Large intestine (tissue), 3 donors: ENCODE measurements at regions not wholly inside any gene's neighbourhood (a gene's known extent, or its start where the extent isn't known, plus 50 kb on each side); places are given as distances from the start of the nearest gene placed in this dataset.

Experiments
- DNase-seq, 2 donors: peaks; one replicate each; pipeline versions ENCODE4 v3.0.0 to v3.0.0-alpha.2; 2013
- H3K27ac ChIP-seq: one replicate; pipeline ENCODE4 v1.5.1; 2013; ENCODE audit warnings: low read length
- H3K27me3 ChIP-seq: 2 replicates; pipeline ENCODE4 v1.6.1; 2013; ENCODE audit warnings: low read length; ENCODE audit not compliant: control insufficient read depth, insufficient read depth
- H3K36me3 ChIP-seq: 2 replicates; pipeline ENCODE4 v1.6.1; 2013; ENCODE audit warnings: low read length; ENCODE audit not compliant: control insufficient read depth, insufficient read depth
- H3K4me1 ChIP-seq: one replicate; pipeline ENCODE4 v1.6.1; 2013; ENCODE audit warnings: low read length; ENCODE audit not compliant: control insufficient read depth, insufficient read depth
- H3K4me3 ChIP-seq: one replicate; pipeline ENCODE4 v1.5.1; 2013; ENCODE audit warnings: low read length
- H3K9me3 ChIP-seq: one replicate; pipeline ENCODE4 v1.6.1; 2013; ENCODE audit warnings: mild to moderate bottlenecking, low read depth, low read length, moderate library complexity; ENCODE audit not compliant: control insufficient read depth
- WGBS: methylation state at CpG from one replicate; pipeline ENCODE4 v1.1.5; 2013; ENCODE audit warnings: low lambda C conversion rate; ENCODE audit not compliant: insufficient coverage; 5-methylcytosine and 5-hydroxymethylcytosine counted together

DNA sequence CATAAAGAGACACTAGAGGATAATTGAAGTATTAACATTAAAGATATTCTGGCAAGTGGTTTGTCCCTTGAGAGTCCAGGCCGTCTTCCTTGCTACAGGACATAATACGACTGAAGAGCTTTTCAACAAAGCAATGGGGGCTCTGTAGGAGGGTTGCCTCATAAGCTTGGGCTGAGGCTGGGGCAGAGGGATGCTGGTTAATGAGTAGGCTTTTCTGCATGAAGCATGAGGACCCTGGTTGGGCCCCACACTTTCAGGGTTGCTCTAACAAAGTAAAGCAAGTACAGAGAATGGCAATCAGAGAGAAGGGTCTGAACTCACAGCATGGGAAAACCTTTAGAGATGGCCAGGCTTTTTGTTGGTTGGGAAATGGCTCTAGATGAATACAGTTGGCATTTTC, 281.3 kb downstream of the IDS start:
- Histone ChIP-seq H3K27ac (no peak overlapping the region), H3K4me1 (no peaks in the 10 kb centered on the region), H3K27me3 (no peaks in the 10 kb centered on the region), H3K36me3 (no peaks in the 10 kb centered on the region), H3K9me3 (no peaks in the 10 kb centered on the region), H3K4me3 (no peak overlapping the region)
- no peak for DNase-seq
- WGBS = no CpG with 5 or more reads among the region's 2 CpGs

DNA sequence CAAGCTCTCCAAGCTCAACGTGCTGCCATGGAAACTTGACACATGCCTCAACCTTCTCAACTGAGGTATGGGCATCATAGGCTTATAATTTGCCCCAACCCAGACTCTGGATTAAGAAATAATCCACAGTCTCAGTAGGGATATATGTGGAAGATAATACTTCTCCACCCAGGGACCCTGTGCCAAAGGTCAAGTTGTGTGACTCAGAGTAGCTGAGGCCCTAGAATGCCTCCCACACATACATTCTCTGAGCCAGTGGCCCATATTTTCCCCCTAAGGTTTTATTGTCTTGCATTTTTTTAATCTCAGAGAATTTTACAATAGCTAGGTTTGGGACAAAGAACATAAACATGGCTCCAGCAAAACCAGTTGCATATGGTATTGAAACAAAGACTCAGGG, 283.1 kb downstream of the IDS start:
- H3K27ac ChIP-seq = no peak overlapping the region
- WGBS = no CpG with 5 or more reads among the region's 1 CpG
- H3K9me3 ChIP-seq = no peaks in the 10 kb centered on the region
- no peak for DNase-seq
- H3K36me3 ChIP-seq = no peaks in the 10 kb centered on the region
- H3K4me1 ChIP-seq = no peaks in the 10 kb centered on the region
- H3K4me3 ChIP-seq = no peak overlapping the region
- H3K27me3 ChIP-seq = no peaks in the 10 kb centered on the region

DNA sequence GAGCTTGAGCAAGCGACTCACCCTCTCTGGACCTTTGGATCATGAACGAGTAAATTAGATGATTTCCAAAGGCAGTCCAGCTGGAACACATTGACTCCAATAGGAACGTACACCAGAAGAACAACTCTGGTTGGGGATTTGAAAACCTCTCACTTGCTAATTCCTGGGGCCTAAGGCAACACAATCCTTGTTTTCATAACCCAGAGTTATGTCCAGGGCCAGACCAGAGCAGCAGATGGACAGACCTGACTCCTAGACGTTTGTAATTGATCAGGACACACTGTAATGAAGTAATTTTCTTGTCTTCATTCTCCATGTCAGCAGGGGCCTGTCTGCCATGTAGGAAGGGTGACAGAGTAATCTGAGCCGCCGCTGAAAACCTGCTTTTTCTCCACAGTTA, 283.9 kb downstream of the IDS start:
- H3K27me3 ChIP-seq = no peaks in the 10 kb centered on the region
- no peaks in the 10 kb centered on the region for H3K9me3 ChIP-seq
- no peaks in the 10 kb centered on the region for H3K36me3 ChIP-seq
- no peaks in the 10 kb centered on the region for H3K4me1 ChIP-seq
- WGBS = no CpG with 5 or more reads among the region's 6 CpGs
- no peak overlapping the region for H3K4me3 ChIP-seq
- DNase-seq = no peak
- H3K27ac ChIP-seq = no peak overlapping the region

DNA sequence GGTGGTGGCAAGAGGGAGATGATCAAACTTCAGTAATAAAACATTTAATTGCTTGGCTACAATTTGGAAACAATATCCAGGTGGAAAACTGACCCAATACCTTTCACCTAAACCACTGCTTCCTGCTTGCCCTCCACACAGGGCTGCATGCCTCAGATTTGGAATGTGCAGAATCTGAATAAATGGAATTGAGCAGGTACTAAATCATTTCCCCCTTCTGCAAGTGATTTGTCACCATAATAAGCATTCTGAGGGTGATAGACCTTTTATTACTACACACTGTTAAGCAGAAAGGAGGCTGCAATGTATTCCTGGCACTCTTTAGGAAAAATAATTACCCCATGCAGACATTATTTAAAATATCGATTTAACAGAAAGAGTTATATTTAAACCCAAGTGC, 291.8 kb downstream of the IDS start:
- Histone ChIP-seq H3K27me3 (no peaks in the 10 kb centered on the region), H3K36me3 (no peaks in the 10 kb centered on the region), H3K4me1 (no peaks in the 10 kb centered on the region), H3K9me3 (no peaks in the 10 kb centered on the region), H3K4me3 (no peak overlapping the region), H3K27ac (no peak overlapping the region)
- no CpG with 5 or more reads among the region's 1 CpG for WGBS
- DNase-seq = no peak

DNA sequence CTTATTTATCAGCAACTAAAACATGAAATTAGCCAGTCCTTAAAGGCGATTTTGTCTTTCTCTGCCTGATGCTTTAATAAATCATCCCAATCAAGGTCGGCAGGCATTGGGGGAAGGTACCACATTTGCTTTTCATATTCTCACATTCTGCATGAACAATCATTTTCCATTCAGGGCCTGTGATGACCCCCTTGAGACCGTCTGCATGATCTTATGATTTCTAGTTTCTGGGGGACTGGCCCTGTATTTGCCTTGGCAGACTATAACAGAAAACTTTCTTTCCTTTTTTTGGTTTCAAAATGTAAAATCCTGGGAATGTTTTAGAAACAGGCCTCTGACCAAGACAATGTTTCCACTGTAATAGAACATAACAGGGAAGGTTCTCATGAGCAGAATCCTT, 296.8 kb downstream of the IDS start:
- Histone ChIP-seq H3K27ac (no peak overlapping the region), H3K36me3 (no peaks in the 10 kb centered on the region), H3K9me3 (no peaks in the 10 kb centered on the region), H3K27me3 (no peaks in the 10 kb centered on the region), H3K4me1 (no peaks in the 10 kb centered on the region), H3K4me3 (no peak overlapping the region)
- no CpG with 5 or more reads among the region's 3 CpGs for WGBS
- no peak for DNase-seq

DNA sequence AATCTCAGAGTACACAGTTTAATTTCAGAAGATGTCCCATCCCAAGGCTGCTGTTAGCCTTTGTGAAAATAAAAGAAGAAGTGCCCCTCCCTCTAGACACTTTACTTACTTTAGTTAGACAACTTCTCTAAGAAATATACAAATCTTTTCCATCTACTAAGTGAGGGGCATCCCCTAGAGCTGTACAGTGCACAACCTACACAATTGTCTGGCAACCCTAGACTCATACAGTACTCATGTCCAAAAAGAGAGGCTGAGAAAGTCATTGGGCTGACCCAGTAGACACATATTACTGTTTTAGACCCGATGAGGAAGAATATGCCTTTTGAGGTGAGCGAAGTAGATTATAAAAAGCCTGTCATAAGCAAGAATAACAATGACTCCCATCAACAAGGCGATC, 297.6 kb downstream of the IDS start:
- H3K4me1 ChIP-seq = no peaks in the 10 kb centered on the region
- no CpG with 5 or more reads among the region's 3 CpGs for WGBS
- H3K4me3 ChIP-seq = no peak overlapping the region
- H3K36me3 ChIP-seq = no peaks in the 10 kb centered on the region
- no peaks in the 10 kb centered on the region for H3K27me3 ChIP-seq
- H3K27ac ChIP-seq = no peak overlapping the region
- DNase-seq = no peak
- H3K9me3 ChIP-seq = no peaks in the 10 kb centered on the region

DNA sequence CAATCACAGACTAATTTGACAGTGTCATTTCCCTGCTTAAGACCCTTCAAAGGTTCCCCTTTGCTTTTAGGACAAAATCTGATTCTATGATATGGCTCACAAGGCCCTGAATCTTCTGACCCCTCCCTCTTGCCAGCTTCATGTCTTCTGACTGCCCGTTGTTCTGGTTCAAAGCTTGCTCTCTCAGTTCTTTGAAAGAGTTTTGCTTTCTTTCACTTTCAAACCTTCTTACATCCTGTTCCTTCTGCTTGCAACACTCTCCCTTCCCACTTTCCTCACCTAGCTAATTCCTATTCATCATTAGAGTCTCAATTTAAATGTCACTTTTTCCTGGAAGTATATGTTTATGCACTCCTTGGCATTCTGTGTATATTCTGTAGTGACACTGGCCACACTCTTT, 299.2 kb downstream of the IDS start:
- Histone ChIP-seq H3K36me3 (no peaks in the 10 kb centered on the region), H3K4me3 (no peak overlapping the region), H3K9me3 (no peaks in the 10 kb centered on the region), H3K27ac (no peak overlapping the region), H3K4me1 (no peaks in the 10 kb centered on the region), H3K27me3 (no peaks in the 10 kb centered on the region)
- WGBS = no CpG with 5 or more reads among the region's 1 CpG
- DNase-seq = no peak

DNA sequence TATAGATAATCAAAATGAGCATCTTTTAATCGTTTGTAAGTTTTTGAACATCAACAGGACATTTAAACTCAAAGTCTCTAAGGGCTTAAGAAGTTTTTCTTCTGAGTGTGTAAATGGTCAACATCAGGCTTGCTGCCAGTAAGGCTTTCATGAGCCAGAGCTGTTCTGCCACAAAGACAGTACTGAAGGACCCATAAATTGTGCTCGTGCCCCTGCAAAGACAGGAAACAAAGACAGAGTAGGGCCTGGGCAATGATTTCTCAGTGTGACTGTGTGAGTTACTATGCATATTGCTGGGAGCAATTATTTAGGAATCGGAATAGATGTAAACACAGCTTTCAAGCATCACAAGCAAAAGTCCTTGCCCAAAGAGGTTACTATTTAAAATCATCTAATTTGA, 300.0 kb downstream of the IDS start:
- Histone ChIP-seq H3K27me3 (no peaks in the 10 kb centered on the region), H3K36me3 (no peaks in the 10 kb centered on the region), H3K9me3 (no peaks in the 10 kb centered on the region), H3K4me1 (no peaks in the 10 kb centered on the region), H3K27ac (no peak overlapping the region), H3K4me3 (no peak overlapping the region)
- no CpG with 5 or more reads among the region's 3 CpGs for WGBS
- no peak for DNase-seq

DNA sequence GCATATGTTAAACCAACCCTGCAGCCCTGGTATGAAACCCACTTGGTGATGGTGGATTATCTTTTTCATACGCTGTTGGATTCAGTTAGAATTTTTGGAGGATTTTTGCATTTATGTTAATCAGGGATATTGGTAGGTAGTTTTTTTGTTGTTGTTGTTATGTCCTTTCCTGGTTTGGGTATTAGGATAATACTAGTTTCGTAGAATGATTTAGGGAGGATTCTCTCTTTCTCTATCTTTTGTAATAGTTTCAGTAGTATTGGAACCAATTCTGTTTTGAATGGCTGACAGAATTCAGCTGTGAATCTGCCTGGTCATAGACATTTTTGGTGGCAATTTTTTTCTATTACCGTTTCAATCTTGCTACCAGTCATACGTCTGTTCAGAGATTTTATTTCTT, 305.4 kb downstream of the IDS start:
- WGBS = no CpG with 5 or more reads among the region's 4 CpGs
- no peaks in the 10 kb centered on the region for H3K9me3 ChIP-seq
- H3K27ac ChIP-seq = no peak overlapping the region
- no peak overlapping the region for H3K4me3 ChIP-seq
- H3K27me3 ChIP-seq = no peaks in the 10 kb centered on the region
- H3K4me1 ChIP-seq = no peaks in the 10 kb centered on the region
- DNase-seq = no peak
- no peaks in the 10 kb centered on the region for H3K36me3 ChIP-seq

DNA sequence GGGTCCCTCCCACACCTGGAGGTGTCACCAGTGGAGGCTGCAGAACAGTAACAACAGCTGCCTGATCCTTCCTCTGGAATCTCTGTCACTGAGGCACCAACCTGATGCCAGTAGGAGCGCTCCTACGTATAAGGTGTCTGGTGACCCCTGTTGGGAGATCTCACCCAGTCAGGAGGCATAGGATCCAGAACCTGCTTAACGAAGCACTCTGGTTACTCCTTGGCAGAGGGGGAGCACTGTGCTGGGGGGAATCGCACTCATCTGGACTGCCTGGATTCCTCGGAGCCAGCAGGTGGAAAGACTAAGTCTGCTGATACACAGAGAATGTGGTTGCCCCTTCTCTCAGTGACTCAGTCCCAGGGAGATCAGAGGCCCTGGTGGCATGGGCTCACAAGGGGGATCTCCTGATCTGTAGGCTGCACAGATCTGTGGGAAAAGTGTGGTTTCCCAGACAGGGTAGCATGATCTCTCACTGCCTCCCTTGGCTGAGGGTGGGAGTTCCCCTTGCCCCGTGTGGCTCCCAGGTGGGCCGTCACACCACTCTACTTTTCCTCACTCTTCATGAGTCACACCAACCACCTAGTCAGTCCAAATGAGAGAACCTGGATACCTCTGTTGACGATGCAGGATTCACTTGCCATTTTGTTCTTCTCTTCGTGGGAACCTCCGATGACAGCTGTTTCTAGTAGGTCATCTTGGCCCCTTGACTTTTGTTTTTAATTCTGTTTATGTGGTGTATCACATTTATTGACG, 305.9 kb downstream of the IDS start:
- Histone ChIP-seq H3K27me3 (no peaks in the 10 kb centered on the region), H3K4me1 (no peaks in the 10 kb centered on the region), H3K4me3 (no peak overlapping the region), H3K27ac (no peak overlapping the region), H3K9me3 (no peaks in the 10 kb centered on the region), H3K36me3 (no peaks in the 10 kb centered on the region)
- no peak for DNase-seq
- no CpG with 5 or more reads among the region's 11 CpGs for WGBS

DNA sequence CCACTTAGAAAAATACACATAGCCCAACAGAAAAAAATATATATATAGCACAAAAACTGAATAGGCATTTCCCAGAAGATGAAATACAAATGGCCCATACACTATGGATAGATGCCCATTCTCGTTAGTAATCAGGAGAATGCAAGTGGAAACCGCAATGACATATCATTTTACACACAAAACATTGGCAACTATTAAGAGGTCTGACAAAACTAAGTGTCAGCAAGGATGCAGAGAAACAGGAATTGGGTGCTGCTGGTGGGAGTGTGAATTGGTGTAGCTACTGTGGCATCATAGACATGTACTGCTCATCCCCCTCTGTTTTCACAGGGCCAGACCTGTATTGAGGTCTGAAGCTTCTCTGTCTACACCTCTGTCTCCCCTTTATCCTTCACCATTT, 320.0 kb downstream of the IDS start:
- no peaks in the 10 kb centered on the region for H3K9me3 ChIP-seq
- no peak overlapping the region for H3K27ac ChIP-seq
- WGBS = no CpG with 5 or more reads among the region's 2 CpGs
- H3K4me3 ChIP-seq = no peak overlapping the region
- no peaks in the 10 kb centered on the region for H3K4me1 ChIP-seq
- no peaks in the 10 kb centered on the region for H3K27me3 ChIP-seq
- no peak for DNase-seq
- H3K36me3 ChIP-seq = no peaks in the 10 kb centered on the region
